Nephron (organoid): ENCODE measurements at regions not wholly inside any gene's neighbourhood (a gene's known extent, or its start where the extent isn't known, plus 50 kb on each side); places are given as distances from the start of the nearest gene placed in this dataset.
"Not testable (repeated sequence)": the region's sequence is repeated elsewhere in the genome, so short reads cannot be mapped to it uniquely, and the experiment has no call there.

Experiments used
- H3K27ac Mint-ChIP-seq, 3 experiments: 2 replicates each; pipeline ENCODE4 v1.8.0; 2020; ENCODE audit warnings: mixed read lengths in 3 of 3, mild to moderate bottlenecking in 2 of 3, moderate library complexity in 1 of 3
- H3K27me3 Mint-ChIP-seq: 2 replicates; pipeline ENCODE4 v1.8.0; 2021; ENCODE audit warnings: low read depth, mild to moderate bottlenecking, moderate library complexity, mixed read lengths
- H3K36me3 Mint-ChIP-seq: 2 replicates; pipeline ENCODE4 v1.8.0; 2020; ENCODE audit warnings: low read depth, mixed read lengths
- H3K4me1 Mint-ChIP-seq: 2 replicates; pipeline ENCODE4 v1.8.0; 2020; ENCODE audit warnings: mixed read lengths
- H3K4me3 Mint-ChIP-seq, 3 experiments: 2 replicates each; pipeline ENCODE4 v1.8.0; 2020; ENCODE audit warnings: mild to moderate bottlenecking in 3 of 3, mixed read lengths in 3 of 3, moderate library complexity in 2 of 3
- H3K9me3 Mint-ChIP-seq: 2 replicates; pipeline ENCODE4 v1.8.0; 2020; ENCODE audit warnings: mixed read lengths
- CTCF ChIP-seq, 3 experiments: fragments of 200-600 bp; sonication (generic); IDR thresholded peaks; one replicate each; pipeline ENCODE4 v1.5.0; 2021; ENCODE audit warnings: antibody characterized with exemption in 3 of 3; ENCODE audit not compliant: unreplicated experiment in 3 of 3

DNA sequence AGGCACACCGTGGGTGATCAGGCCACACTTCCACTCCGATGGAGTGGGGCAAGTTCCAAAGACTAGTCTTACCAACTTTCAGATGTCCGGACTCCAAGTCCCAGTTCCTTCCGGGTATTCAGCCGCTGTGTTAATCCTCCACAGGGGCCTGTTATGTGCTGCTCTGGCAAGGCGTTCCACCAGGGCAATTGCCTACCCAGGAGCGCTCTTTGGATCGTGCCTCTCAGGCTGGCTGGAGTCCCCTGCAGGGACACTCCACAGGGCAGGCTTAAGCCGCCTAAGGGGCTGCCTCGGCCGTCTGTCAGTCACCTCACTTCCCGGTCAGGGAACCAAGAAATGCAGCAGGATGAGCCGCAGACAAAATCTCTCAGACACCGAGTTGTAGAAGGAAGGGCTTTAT is 118.7 kb upstream of the CCNG1 start:
- H3K9me3 Mint-ChIP-seq = peaks cover 2% of the 10 kb centered on the region
- H3K27ac Mint-ChIP-seq = no peak overlapping the region
- no peak overlapping the region for H3K4me3 Mint-ChIP-seq
- no peak for TF ChIP-seq CTCF (IDR thresholded peaks at IDR 0.05; ENCODE audit: unreplicated experiment in 3 of 3)
- no peaks in the 10 kb centered on the region for H3K27me3 Mint-ChIP-seq
- no peaks in the 10 kb centered on the region for H3K4me1 Mint-ChIP-seq
- no peaks in the 10 kb centered on the region for H3K36me3 Mint-ChIP-seq

DNA sequence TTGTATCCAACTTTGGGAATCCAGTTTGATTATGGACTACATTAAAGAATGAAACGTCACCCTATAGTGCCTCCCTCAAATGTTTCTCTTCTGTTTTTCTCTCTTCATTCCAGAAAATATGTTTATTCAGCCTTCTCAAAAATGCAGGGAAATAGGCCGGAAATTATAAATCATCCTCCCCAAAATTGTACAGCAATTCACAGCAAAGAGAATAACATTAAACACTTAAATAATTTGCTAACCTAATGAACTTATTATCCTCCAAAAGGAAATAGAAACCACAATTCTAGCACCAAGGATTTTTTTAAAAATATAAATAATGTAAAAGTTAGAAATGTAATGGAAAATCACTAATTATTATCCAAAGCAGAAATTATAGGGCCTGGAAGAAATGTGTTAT is 115.9 kb upstream of the CCNG1 start:
- H3K27ac Mint-ChIP-seq = no peak overlapping the region
- no peaks in the 10 kb centered on the region for H3K36me3 Mint-ChIP-seq
- no peaks in the 10 kb centered on the region for H3K4me1 Mint-ChIP-seq
- no peaks in the 10 kb centered on the region for H3K27me3 Mint-ChIP-seq
- no peaks in the 10 kb centered on the region for H3K9me3 Mint-ChIP-seq
- TF ChIP-seq CTCF (IDR thresholded peaks at IDR 0.05; ENCODE audit: unreplicated experiment in 3 of 3) = no peak
- H3K4me3 Mint-ChIP-seq = no peak overlapping the region

DNA sequence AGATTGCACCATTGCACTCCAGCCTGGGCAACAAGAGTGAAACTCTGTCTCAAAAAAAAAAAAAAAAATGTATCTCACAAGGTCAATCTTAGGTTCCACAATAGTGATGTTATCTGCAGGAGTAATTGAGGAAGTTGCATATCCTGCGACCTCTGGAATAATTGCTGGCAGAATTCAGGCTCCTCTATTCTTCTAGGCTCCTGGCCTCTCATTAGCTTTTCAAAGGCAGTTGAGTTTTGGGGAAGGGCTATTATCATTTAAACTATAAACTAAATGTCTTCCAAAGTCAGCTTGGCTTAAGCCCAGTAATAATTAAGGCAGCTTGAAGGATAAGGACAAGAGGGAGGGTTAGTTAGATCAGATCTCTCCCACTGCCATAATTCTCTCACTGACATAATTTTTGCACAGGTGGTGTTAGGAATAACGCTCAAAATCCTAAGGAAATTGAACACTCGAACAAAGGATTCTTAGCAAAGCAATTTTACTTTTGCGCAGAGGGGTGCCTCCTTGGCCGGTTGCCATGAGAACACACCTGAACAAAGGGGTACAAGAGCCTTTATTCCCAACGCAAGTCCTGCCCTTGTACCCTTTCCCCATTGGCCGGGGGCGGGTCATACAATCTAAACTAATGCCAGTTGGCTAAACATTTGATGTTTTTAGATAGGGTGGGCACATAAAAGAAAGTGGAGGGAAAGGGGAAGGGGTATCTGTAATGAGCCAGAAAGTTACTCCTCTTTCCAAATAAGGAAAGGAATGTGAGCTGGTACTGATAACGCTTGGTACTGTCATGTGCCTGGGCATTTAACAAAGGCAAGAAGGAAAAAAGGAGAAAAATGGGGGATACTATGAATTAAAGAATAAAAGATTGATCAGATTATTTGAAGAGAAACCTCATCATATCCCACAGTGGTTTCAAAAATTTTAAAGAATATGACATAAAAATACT is 106.4 kb upstream of the CCNG1 start:
- H3K4me1 Mint-ChIP-seq = no peaks in the 10 kb centered on the region

DNA sequence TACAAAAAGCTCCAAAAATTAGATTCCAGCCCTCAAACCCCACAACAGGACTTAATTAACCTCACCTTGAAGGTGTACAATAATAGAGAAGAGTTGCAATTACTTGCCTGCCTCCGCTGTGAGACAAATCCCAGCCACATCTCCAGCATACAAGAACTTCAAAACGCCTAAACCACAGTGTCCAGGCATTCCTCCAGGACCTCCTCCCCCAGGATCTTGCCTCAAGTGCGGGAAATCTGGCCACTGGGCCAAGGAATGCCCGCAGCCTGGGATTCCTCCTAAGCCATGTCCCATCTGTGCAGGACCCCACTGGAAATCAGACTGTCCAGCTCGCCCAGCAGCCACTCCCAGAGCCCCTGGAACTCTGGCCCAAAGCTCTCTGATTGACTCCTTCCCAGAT is 101.3 kb upstream of the CCNG1 start:
- not testable (repeated sequence) for H3K4me3 Mint-ChIP-seq, H3K4me1 Mint-ChIP-seq, H3K36me3 Mint-ChIP-seq, H3K27me3 Mint-ChIP-seq, H3K27ac Mint-ChIP-seq, H3K9me3 Mint-ChIP-seq

More for the DNA sequence above, 106.4 kb upstream of the CCNG1 start:
- no peaks in the 10 kb centered on the region for H3K9me3 Mint-ChIP-seq
- no peaks in the 10 kb centered on the region for H3K36me3 Mint-ChIP-seq
- no peaks in the 10 kb centered on the region for H3K27me3 Mint-ChIP-seq
- no peak overlapping the region for H3K27ac Mint-ChIP-seq
- no peak overlapping the region for H3K4me3 Mint-ChIP-seq
- no peak for TF ChIP-seq CTCF (IDR thresholded peaks at IDR 0.05; ENCODE audit: unreplicated experiment in 3 of 3)

GRCh38 chr5:163339148-163339547 is 98.2 kb upstream of the CCNG1 start:
- TF ChIP-seq CTCF (IDR thresholded peaks at IDR 0.05; ENCODE audit: unreplicated experiment in 3 of 3) = no peak
- no peak overlapping the region for H3K27ac Mint-ChIP-seq
- no peaks in the 10 kb centered on the region for H3K36me3 Mint-ChIP-seq
- H3K27me3 Mint-ChIP-seq = no peaks in the 10 kb centered on the region
- H3K4me1 Mint-ChIP-seq = no peaks in the 10 kb centered on the region
- no peak overlapping the region for H3K4me3 Mint-ChIP-seq
- H3K9me3 Mint-ChIP-seq = no peaks in the 10 kb centered on the region

DNA sequence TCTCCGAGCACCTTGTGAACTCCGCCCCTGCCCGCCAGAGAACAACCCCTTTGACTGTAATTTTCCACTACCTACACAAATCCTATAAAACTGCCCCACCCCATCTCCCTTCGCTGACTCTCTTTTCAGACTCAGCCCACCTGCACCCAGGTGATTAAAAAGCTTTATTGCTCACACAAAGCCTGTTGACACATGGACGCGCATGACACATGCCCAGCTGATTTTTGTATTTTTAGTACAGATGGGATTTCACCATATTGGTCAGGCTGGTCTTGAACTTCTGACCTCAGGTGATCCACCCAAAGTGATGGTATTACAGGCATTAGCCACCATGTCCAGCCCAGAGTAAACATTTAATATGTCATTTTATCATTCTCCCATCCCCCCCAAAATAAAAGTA is 97.0 kb upstream of the CCNG1 start:
- not testable (repeated sequence) for H3K9me3 Mint-ChIP-seq, H3K27me3 Mint-ChIP-seq, H3K4me3 Mint-ChIP-seq, H3K36me3 Mint-ChIP-seq, H3K4me1 Mint-ChIP-seq, H3K27ac Mint-ChIP-seq

GRCh38 chr5:163342306-163342705 is 95.1 kb upstream of the CCNG1 start:
- Mint-ChIP-seq H3K36me3 (no peaks in the 10 kb centered on the region), H3K4me3 (no peak overlapping the region), H3K27me3 (peaks cover 4% of the 10 kb centered on the region), H3K27ac (no peak overlapping the region), H3K4me1 (peaks cover 9% of the 10 kb centered on the region), H3K9me3 (no peaks in the 10 kb centered on the region)
- no peak for TF ChIP-seq CTCF (IDR thresholded peaks at IDR 0.05; ENCODE audit: unreplicated experiment in 3 of 3)
